NCI-H2081 (cell line): ENCODE measurements at regions not wholly inside any gene's neighbourhood (a gene's known extent, or its start where the extent isn't known, plus 50 kb on each side); places are given as distances from the start of the nearest gene placed in this dataset.

ENCODE experiments used
- DNase-seq, 2 experiments: peaks; one replicate each; lab custom pipeline; 2025; lab: John Stamatoyannopoulos, UW

GRCh38 chr2:123095219-123095835 lies 929.8 kb upstream of the CNTNAP5 start:
- no peak for DNase-seq

GRCh38 chr2:123098619-123099018 lies 926.5 kb upstream of the CNTNAP5 start:
- no peak for DNase-seq

GRCh38 chr2:123101434-123101833 lies 923.7 kb upstream of the CNTNAP5 start:
- DNase-seq = no peak

- DNase-seq = no peak
Observed at GRCh38 chr2:123103902-123104301, 921.2 kb upstream of the CNTNAP5 start.

GRCh38 chr2:123116595-123116994 lies 908.5 kb upstream of the CNTNAP5 start:
- no peak for DNase-seq

- DNase-seq = no peak
Observed at GRCh38 chr2:123127236-123127635, 897.9 kb upstream of the CNTNAP5 start.

GRCh38 chr2:123128951-123129350 lies 896.1 kb upstream of the CNTNAP5 start:
- no peak for DNase-seq

- no peak for DNase-seq
Observed at GRCh38 chr2:123136419-123136818, 888.7 kb upstream of the CNTNAP5 start.

GRCh38 chr2:123144082-123144481 lies 881.0 kb upstream of the CNTNAP5 start:
- no peak for DNase-seq

GRCh38 chr2:123153041-123153440 lies 872.0 kb upstream of the CNTNAP5 start:
- no peak for DNase-seq

GRCh38 chr2:123154195-123154594 lies 870.9 kb upstream of the CNTNAP5 start:
- no peak for DNase-seq

- peak in 1 of 2 experiments; percentile 4 for DNase-seq
Observed at GRCh38 chr2:123157016-123157415, 868.1 kb upstream of the CNTNAP5 start.

GRCh38 chr2:123162400-123163016 lies 862.6 kb upstream of the CNTNAP5 start:
- no peak for DNase-seq

GRCh38 chr2:123163398-123163797 lies 861.7 kb upstream of the CNTNAP5 start:
- DNase-seq = no peak

GRCh38 chr2:123164216-123164615 lies 860.9 kb upstream of the CNTNAP5 start:
- DNase-seq = no peak

- no peak for DNase-seq
Observed at GRCh38 chr2:123165616-123166015, 859.5 kb upstream of the CNTNAP5 start.

- no peak for DNase-seq
Observed at GRCh38 chr2:123179526-123179925, 845.6 kb upstream of the CNTNAP5 start.

- no peak for DNase-seq
Observed at GRCh38 chr2:123195957-123196356, 829.1 kb upstream of the CNTNAP5 start.

GRCh38 chr2:123200035-123200434 lies 825.1 kb upstream of the CNTNAP5 start:
- DNase-seq = no peak

GRCh38 chr2:123207245-123207644 lies 817.8 kb upstream of the CNTNAP5 start:
- no peak for DNase-seq

GRCh38 chr2:123209202-123209601 lies 815.9 kb upstream of the CNTNAP5 start:
- no peak for DNase-seq

- no peak for DNase-seq
Observed at GRCh38 chr2:123211181-123211580, 813.9 kb upstream of the CNTNAP5 start.

- DNase-seq = no peak
Observed at GRCh38 chr2:123245156-123245555, 779.9 kb upstream of the CNTNAP5 start.
